ENCODE measurements at regions not wholly inside any gene's neighbourhood (a gene's known extent, or its start where the extent isn't known, plus 50 kb on each side); places are given as distances from the start of the nearest gene placed in this dataset.

DNA sequence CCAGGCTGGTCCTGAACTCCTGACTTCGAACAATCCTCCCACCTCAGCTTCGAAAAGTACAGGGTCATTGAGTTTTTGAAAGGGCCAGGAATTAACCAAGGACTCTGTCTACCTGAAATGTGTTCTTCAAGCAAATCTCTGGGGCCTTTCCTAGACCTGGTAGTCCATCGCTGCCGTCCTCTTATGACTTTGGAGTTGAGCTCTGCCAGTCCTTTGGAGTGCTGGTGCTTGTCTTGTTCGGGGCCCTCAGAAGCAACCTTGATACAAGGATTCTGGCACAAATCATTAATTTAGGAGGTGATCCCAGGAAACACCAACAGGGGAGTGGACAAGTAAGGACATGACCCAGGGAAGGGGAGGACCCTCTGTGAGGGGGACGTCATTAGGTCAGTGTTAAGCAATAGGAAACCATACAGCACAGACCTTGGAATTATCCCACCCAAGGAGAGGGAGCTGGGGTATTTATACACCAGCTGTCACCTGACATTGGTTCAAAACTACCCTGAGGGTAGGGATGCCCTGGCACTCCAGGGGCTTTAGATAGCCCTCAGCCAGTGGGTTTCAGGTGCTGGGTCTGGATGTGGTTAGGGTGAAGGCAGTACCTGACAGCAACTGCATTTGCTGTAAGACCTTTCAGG is 187.2 kb downstream of the FOXL1 start:
- no peak for DNase-seq
- Histone ChIP-seq H3K4me1 (ENCODE audit: insufficient read depth) (peaks cover 15% of the 10 kb centered on the region; the same call in 1 of the 2 replicates), H3K9me3 (ENCODE audit: low read depth) (no peaks in the 10 kb centered on the region), H3K9me2 (ENCODE audit: insufficient read depth) (no peaks in the 10 kb centered on the region), H3K27me3 (replicated peaks; ENCODE audit: insufficient read depth) (no peaks in the 10 kb centered on the region), H2AFZ (no peak overlapping the region), H3K4me2 (ENCODE audit: unreplicated experiment) (no peak overlapping the region), H3K36me3 (ENCODE audit: low read depth) (no peaks in the 10 kb centered on the region), H3K9ac (no peak overlapping the region), H3F3A (ENCODE audit: insufficient read depth) (peaks cover 5% of the 10 kb centered on the region), H3K79me2 (ENCODE audit: insufficient read depth) (no peaks in the 10 kb centered on the region), H3K27ac (no peak overlapping the region), H4K20me1 (ENCODE audit: insufficient read depth) (no peaks in the 10 kb centered on the region), H3K4me3 (no peak overlapping the region)
- 84 to 86% methylated on average over 6 of the region's 6 CpGs for WGBS, 2 experiments (ENCODE audit: low coverage in 1 of 2, low lambda C conversion rate in 2 of 2, missing lambda C conversion rate in 2 of 2)
- in situ Hi-C loops (cut with MboI): no loop called here
- TF ChIP-seq EZH2phosphoT487 (IDR thresholded peaks at IDR 0.05; ENCODE audit: insufficient read depth, low read depth): no peak
- TF ChIP-seq EZH2 (IDR thresholded peaks at IDR 0.05; ENCODE audit: insufficient read depth, poor library complexity, severe bottlenecking): no peak

DNA sequence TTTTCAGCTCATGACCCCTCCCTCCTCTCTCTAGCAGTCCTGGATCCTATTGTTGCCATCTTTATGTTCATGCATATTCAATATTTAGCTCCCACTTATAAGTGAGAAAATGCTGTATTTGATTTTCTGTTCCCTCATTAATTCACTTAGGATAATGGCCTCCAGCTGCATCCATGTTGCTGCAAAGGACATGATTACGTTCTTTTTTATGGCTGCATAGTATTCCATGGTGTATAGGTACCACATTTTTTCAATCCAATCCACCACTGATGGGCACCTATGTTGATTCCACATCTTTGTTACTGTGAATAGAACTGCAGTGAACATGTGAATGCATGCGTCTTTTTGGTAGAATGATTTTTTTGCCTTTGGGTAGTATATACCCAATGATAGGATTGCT is 188.4 kb downstream of the FOXL1 start:
- Histone ChIP-seq H3K27ac (no peak overlapping the region), H3K27me3 (replicated peaks; ENCODE audit: insufficient read depth) (no peaks in the 10 kb centered on the region), H3K36me3 (ENCODE audit: low read depth) (no peaks in the 10 kb centered on the region), H3K79me2 (ENCODE audit: insufficient read depth) (no peaks in the 10 kb centered on the region), H3F3A (ENCODE audit: insufficient read depth) (peaks cover 5% of the 10 kb centered on the region), H4K20me1 (ENCODE audit: insufficient read depth) (no peaks in the 10 kb centered on the region), H3K4me3 (no peak overlapping the region), H3K9me3 (ENCODE audit: low read depth) (no peaks in the 10 kb centered on the region), H3K9ac (no peak overlapping the region), H2AFZ (no peak overlapping the region), H3K4me2 (ENCODE audit: unreplicated experiment) (no peak overlapping the region), H3K9me2 (ENCODE audit: insufficient read depth) (no peaks in the 10 kb centered on the region), H3K4me1 (ENCODE audit: insufficient read depth) (peaks cover 11% of the 10 kb centered on the region)
- no peak for DNase-seq
- TF ChIP-seq EZH2 (IDR thresholded peaks at IDR 0.05; ENCODE audit: insufficient read depth, poor library complexity, severe bottlenecking) (no peak), EZH2phosphoT487 (IDR thresholded peaks at IDR 0.05; ENCODE audit: insufficient read depth, low read depth) (no peak)
- in situ Hi-C loops (cut with MboI): no loop called here
- 65 to 68% methylated on average over 2 of the region's 2 CpGs for WGBS, 2 experiments (ENCODE audit: low coverage in 1 of 2, low lambda C conversion rate in 2 of 2, missing lambda C conversion rate in 2 of 2)

DNA sequence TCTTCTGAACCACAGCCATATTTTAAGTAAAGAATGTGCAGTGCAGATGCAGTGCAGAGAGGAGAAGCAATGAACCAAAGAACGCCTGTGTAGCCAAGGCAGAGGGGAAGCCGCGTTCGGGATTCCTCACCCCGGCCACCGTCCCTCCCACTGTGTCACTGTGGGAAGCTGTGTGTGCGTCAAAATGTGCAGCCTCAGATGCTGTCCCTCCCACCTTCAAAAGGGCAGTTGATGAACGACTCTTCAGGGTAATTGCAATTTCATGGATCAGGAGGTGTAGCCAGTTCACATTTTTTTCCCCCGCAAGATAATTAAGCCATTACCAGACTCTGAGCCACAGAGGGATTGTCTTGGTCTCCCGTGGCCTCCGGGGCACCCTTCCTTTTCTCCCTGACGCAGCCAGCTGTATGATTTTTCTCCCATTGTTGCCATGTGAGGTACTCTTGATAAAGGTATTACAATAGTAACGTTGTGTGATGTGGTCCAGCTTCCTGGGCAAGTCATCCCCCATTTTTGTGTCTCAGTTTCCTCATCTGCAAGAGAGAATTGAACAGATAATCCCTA is 190.0 kb downstream of the FOXL1 start:
- peak; percentile 51 for DNase-seq
- H3K79me2 ChIP-seq (ENCODE audit: insufficient read depth): no peaks in the 10 kb centered on the region

DNA sequence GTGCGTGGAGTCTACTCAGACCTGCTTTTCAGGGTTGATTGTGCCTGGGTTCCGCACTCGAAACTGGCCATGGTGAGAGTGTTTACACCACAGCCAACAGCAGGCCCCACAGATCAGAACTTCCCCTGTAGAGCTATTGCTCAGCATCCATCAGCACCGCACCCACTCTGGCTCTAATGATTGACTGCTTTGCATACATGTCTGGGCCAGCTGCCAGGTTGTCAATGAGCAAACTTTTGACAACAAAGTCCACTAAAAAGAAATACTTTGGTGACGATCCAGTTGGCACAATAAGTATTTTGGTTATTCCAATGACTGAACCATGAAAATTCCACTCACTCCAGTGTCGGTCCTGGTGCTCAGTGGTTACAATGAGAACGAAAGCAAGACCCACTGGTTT is 190.7 kb downstream of the FOXL1 start:
- in situ Hi-C loops (cut with MboI): no loop called here
- H3K4me2 ChIP-seq (ENCODE audit: unreplicated experiment): no peak overlapping the region

More for the DNA sequence above, 190.0 kb downstream of the FOXL1 start:
- H4K20me1 ChIP-seq (ENCODE audit: insufficient read depth): no peaks in the 10 kb centered on the region
- H3K4me2 ChIP-seq (ENCODE audit: unreplicated experiment): no peak overlapping the region
- no peak overlapping the region for H3K4me3 ChIP-seq
- in situ Hi-C loops (cut with MboI): no loop called here
- WGBS, 2 experiments (ENCODE audit: low coverage in 1 of 2, low lambda C conversion rate in 2 of 2, missing lambda C conversion rate in 2 of 2): 6 to 7% methylated on average over 13 of the region's 13 CpGs
- H3F3A ChIP-seq (ENCODE audit: insufficient read depth): peaks cover 12% of the 10 kb centered on the region
- H2AFZ ChIP-seq: 0 out of 2 replicates have a peak overlapping the region, but pooled peaks have one; percentile 22
- H3K36me3 ChIP-seq (ENCODE audit: low read depth): no peaks in the 10 kb centered on the region
- H3K9me3 ChIP-seq (ENCODE audit: low read depth): no peaks in the 10 kb centered on the region
- H3K4me1 ChIP-seq (ENCODE audit: insufficient read depth): peaks cover 20% of the 10 kb centered on the region
- TF ChIP-seq EZH2 (IDR thresholded peaks at IDR 0.05; ENCODE audit: insufficient read depth, poor library complexity, severe bottlenecking): no peak
- TF ChIP-seq EZH2phosphoT487 (IDR thresholded peaks at IDR 0.05; ENCODE audit: insufficient read depth, low read depth): no peak
- no peak overlapping the region for H3K9ac ChIP-seq
- H3K27ac ChIP-seq: no peak overlapping the region
- no peaks in the 10 kb centered on the region for H3K9me2 ChIP-seq (ENCODE audit: insufficient read depth)
- H3K27me3 ChIP-seq (replicated peaks; ENCODE audit: insufficient read depth): no peaks in the 10 kb centered on the region

More for the DNA sequence above, 190.7 kb downstream of the FOXL1 start:
- Histone ChIP-seq H3K36me3 (ENCODE audit: low read depth) (no peaks in the 10 kb centered on the region), H3K9me2 (ENCODE audit: insufficient read depth) (no peaks in the 10 kb centered on the region), H3K9me3 (ENCODE audit: low read depth) (no peaks in the 10 kb centered on the region), H3K27ac (no peak overlapping the region), H3K4me3 (no peak overlapping the region), H2AFZ (no peak overlapping the region), H3K79me2 (ENCODE audit: insufficient read depth) (no peaks in the 10 kb centered on the region), H3F3A (ENCODE audit: insufficient read depth) (peaks cover 18% of the 10 kb centered on the region), H3K9ac (no peak overlapping the region), H3K4me1 (ENCODE audit: insufficient read depth) (peaks cover 23% of the 10 kb centered on the region), H4K20me1 (ENCODE audit: insufficient read depth) (no peaks in the 10 kb centered on the region), H3K27me3 (replicated peaks; ENCODE audit: insufficient read depth) (no peaks in the 10 kb centered on the region)
- TF ChIP-seq EZH2phosphoT487 (IDR thresholded peaks at IDR 0.05; ENCODE audit: insufficient read depth, low read depth) (no peak), EZH2 (IDR thresholded peaks at IDR 0.05; ENCODE audit: insufficient read depth, poor library complexity, severe bottlenecking) (no peak)
- DNase-seq: no peak
- WGBS, 2 experiments (ENCODE audit: low coverage in 1 of 2, low lambda C conversion rate in 2 of 2, missing lambda C conversion rate in 2 of 2): 79 to 82% methylated on average over 7 of the region's 7 CpGs

Data from GM23248 (cell line).